ENCODE measurements at regions not wholly inside any gene's neighbourhood (a gene's known extent, or its start where the extent isn't known, plus 50 kb on each side); places are given as distances from the start of the nearest gene placed in this dataset.

- DNase-seq = no peak
Measured at GRCh38 chr16:73707863-73708262, 588.8 kb upstream of the PSMD7 start.

GRCh38 chr16:73703891-73704290 lies 592.7 kb upstream of the PSMD7 start:
- no peak for DNase-seq

DNA sequence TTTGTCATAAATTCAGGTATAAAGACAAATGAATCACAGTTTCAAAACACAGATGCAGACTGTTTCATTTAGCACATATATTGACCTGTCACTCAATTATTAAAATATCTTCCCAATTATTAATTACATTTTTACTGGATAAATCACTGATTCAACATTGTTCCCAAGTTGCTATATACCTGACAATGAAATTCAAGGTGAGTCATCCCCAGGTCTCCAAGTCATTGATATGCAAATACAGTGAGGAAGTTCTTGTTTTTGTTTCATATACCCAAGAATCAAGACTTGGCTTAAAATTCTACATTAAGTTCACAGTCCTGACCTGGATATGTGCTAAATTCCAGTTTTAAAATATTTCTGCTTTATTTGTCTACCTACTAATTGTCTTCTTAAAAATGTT lies 599.3 kb upstream of the PSMD7 start:
- DNase-seq = no peak

DNA sequence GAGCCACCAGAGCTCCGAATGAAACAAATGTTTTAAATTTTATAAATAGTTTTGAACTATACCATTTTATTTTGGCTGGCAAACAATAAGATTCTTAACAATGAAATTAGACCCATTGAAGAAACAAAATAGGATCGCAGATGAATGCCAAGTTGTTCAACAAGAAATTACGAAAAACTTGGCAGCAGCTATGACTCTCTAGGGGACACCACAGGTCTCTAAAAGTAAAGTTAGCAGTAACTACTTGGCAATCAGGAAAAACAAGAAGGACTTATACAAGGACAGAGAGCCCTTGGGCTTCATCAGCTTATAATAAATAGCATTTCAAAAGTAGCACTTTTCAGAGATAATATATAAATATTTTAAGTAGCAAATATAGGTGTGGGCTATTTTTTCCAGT lies 603.8 kb upstream of the PSMD7 start:
- DNase-seq = peak in 1 of 3 donors; percentile 13

DNA sequence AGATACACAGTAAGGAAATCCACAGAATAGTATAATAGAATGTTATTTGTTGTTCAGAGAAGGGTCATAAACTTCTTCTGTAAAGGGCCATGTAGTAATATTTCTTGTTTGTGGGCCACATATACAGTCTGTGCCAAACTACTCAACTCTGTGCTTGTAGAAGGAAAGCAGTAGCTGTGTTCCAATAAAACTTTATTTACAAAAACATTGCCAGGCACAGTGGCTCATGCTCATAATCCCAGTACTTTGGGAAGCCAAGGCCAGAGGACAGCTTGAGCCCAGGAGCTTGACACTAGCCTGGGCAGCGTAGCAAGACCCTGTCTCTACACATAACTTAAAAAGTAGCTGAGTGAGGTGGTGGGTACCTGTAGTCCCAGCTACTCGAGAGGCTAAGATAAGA lies 612.8 kb upstream of the PSMD7 start:
- DNase-seq = no peak

DNA sequence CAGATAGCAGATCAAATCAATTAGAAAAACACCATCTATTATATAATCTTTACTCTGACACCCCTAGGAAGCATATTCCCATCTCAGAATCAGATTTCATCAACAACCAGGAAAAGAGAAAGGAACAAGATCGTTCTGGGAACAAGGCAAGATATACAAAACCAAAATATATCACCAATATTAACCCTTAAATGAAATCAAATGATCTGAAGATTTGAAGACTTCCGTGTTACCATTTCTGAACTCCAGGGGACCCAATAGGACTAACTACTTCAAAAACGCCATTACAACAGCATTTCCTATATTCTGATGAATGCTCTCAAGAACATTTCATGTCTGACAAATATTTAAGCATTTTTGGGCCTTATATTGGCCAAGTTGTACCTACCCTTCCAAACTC lies 624.2 kb upstream of the ZFHX3 start:
- DNase-seq = no peak

GRCh38 chr16:73670836-73671820 lies 623.2 kb upstream of the ZFHX3 start:
- DNase-seq = peak in 1 of 3 donors; percentile 25

GRCh38 chr16:73669535-73670274 lies 621.8 kb upstream of the ZFHX3 start:
- no peak for DNase-seq

- DNase-seq = no peak
Measured at GRCh38 chr16:73663720-73664119, 615.8 kb upstream of the ZFHX3 start.

- no peak for DNase-seq
Measured at GRCh38 chr16:73636196-73636595, 588.3 kb upstream of the ZFHX3 start.

- no peak for DNase-seq
Measured at GRCh38 chr16:73629011-73629410, 581.1 kb upstream of the ZFHX3 start.

GRCh38 chr16:73617738-73618137 lies 569.8 kb upstream of the ZFHX3 start:
- DNase-seq = no peak

- no peak for DNase-seq
Measured at GRCh38 chr16:73616770-73617169, 568.8 kb upstream of the ZFHX3 start.

DNA sequence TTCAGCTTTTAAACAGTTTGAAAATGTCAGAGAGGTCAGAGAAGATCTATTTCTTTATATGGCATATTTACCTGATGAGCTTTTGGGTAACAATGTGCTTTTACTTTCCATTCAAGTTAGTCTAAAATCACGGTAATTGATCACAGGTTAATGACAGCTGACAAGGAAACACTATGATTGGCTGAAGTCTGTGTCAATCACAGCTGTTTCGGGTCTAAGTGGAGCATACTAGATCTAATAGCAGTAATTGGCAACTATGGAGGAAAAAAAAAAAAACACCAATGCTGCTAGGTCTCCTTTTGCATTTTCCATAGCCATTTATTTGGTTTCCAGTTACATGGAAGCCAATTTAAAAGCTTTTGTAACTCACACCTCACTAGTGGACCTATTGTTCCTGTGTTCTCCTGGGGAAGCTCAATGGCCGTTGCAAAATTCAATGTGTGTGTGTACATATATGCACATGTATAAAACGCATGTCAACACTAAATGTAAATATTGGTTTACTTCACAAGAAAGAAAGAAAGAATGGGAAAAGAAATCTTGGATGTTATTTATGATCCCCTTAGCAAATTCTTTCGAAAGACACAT lies 568.3 kb upstream of the ZFHX3 start:
- DNase-seq = peak in 2 of 3 donors; percentile 34 to 46

- DNase-seq = peak in 1 of 3 donors; percentile 26
Measured at GRCh38 chr16:73615071-73615940, 567.4 kb upstream of the ZFHX3 start.

GRCh38 chr16:73614131-73614530 lies 566.2 kb upstream of the ZFHX3 start:
- DNase-seq = peak in 2 of 3 donors; percentile 30 to 65

DNA sequence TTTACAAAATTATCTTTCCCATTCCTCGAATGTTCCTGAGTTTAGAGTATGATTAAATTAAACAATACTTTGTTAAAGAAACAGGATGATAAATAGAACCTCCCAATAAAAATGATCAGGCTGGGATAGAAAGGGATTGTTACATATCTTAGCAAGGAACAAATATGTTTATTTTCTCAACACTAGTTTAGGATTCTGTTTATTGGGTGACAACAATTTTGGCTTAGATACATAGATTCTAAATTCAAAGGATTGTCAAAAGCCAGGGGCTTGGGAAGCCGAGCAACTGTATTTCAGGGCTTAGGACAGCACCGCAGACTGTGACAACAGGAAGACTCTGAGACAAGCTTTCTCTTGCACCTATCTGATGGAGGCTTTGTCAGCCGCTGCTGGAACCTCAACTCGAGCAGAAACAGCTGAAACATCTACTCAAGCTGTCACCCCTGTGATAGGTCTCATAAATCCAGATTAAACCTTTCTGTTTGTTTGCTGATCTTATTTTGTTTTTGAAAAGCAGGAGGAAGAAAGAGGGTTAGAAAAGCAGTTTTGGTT lies 562.8 kb upstream of the ZFHX3 start:
- no peak for DNase-seq

GRCh38 chr16:73610160-73610559 lies 562.2 kb upstream of the ZFHX3 start:
- DNase-seq = no peak

DNA sequence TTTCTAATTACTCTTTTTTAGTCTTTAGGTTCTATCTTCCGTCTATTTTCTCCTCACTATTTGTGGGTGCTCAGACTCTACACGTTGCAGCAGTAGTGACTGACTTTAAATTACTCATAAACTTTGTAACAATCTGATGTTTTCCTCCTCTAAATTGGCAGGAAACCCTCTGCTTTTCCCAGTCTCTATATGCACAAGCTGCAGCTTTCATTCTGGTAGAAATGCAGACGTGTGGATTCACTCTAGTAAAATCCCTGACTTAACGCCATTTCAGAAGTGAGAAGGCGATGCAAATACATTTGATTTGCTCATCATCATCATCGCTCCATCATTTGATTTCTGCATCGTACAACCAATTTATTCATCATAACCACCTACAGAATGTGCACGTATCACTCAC lies 561.0 kb upstream of the ZFHX3 start:
- no peak for DNase-seq

- no peak for DNase-seq
Measured at GRCh38 chr16:73605309-73605708, 557.4 kb upstream of the ZFHX3 start.

DNA sequence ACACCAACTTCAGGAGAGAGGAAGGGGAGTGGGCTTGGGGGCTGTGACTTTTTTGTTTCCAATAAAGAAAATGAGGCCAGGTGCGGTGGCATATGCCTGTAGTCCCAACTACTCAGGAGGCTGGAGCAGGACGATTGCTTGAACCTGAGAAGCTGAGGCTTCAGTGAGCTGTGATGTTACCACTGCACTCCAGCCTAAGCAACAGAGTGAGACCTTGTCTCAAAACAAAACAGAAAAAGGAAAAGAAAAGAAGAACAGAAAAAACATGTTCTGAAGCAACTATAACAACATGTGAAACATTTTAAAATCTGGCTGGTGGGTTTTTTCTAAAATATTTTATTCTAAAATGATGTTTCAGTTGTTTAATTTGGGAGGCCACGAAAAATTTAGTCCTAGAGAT lies 554.0 kb upstream of the ZFHX3 start:
- no peak for DNase-seq

Data from muscle of back (tissue), 3 donors.